ENCODE measurements at regions not wholly inside any gene's neighbourhood (a gene's known extent, or its start where the extent isn't known, plus 50 kb on each side); places are given as distances from the start of the nearest gene placed in this dataset.

GRCh38 chr3:170695486-170696064, 109.7 kb upstream of the SLC7A14 start (continued):
- TF ChIP-seq ZNF449 (CRISPR knock-in tag; IDR thresholded peaks at IDR 0.05) (no peak), MCM2 (IDR thresholded peaks at IDR 0.05; ENCODE audit: low read depth) (no peak), MCM3 (IDR thresholded peaks at IDR 0.05) (no peak), BRCA1 (IDR thresholded peaks at IDR 0.05) (no peak), BRCA1 (CRISPR knock-in tag; IDR thresholded peaks at IDR 0.05) (no peak)

GRCh38 chr3:170692720-170693119, 106.8 kb upstream of the SLC7A14 start:
- no peaks in the 10 kb centered on the region for H3K36me3 ChIP-seq (ENCODE audit: control insufficient read depth, insufficient read depth, low read length)
- no peaks in the 10 kb centered on the region for H3K9me3 ChIP-seq (replicated peaks; ENCODE audit: control insufficient read depth, insufficient read depth, low read depth, low read length)
- H2AFZ ChIP-seq (ENCODE audit: low read depth, low read length), result peak overlapping the region; percentile 64
- H3K27me3 ChIP-seq (ENCODE audit: control insufficient read depth in 2 of 2, insufficient read depth in 2 of 2, low read length in 2 of 2), result no peaks in the 10 kb centered on the region
- no peak overlapping the region for H3K9ac ChIP-seq (ENCODE audit: insufficient read depth in 1 of 2, low read depth in 2 of 2, low read length in 2 of 2)
- no peak overlapping the region for H3K4me2 ChIP-seq (ENCODE audit: insufficient read depth, low read length)
- in situ Hi-C loops (cut with MboI) (loop anchor here (5.0 to 10.0 kb wide), 2 partner anchors 115 to 268 kb away; no protein-coding TSS in a partner anchor), intact Hi-C loops (cut with micrococcal nuclease) (loop anchor here (2.0 to 10.0 kb wide), 4 partner anchors 34 to 198 kb away; no protein-coding TSS in a partner anchor)
- no peaks in the 10 kb centered on the region for H3K79me2 ChIP-seq (ENCODE audit: control insufficient read depth, insufficient read depth, low read length)
- DNase-seq (ENCODE audit: extremely low read depth in 1 of 4, low spot score in 3 of 4) (no peak), ATAC-seq (no peak), FAIRE-seq (no peak)
- 87% methylated on average over 2 of the region's 2 CpGs for WGBS (ENCODE audit: insufficient coverage, low coverage, missing lambda C conversion rate)
- ChIA-PET CTCF (ENCODE audit: low intra/inter-chr PET ratio) (no interaction called here), POLR2A (interaction anchor here (1.0 to 1.7 kb wide), 2 partner anchors 9 to 12 kb away, joined by 3 to 5 read pairs; no protein-coding TSS in a partner anchor)
- BruUV-seq (replicated peaks), result no TSS peak
- peaks cover 12 to 24% of the 10 kb centered on the region in 2 experiments for H3K4me1 ChIP-seq (replicated peaks in 1 of 2; ENCODE audit: control insufficient read depth in 2 of 2, insufficient read depth in 2 of 2, low read length in 2 of 2)
- no peaks in the 10 kb centered on the region for H3K9me1 ChIP-seq (ENCODE audit: control insufficient read depth, insufficient read depth, low read length)
- H3K27ac ChIP-seq (ENCODE audit: extremely low read depth, low read depth, low read length), result no peak overlapping the region
- TF ChIP-seq ATF3 (IDR thresholded peaks at IDR 0.05) (0 out of 2 replicates have a peak, but pooled peaks have one; percentile 24), ATF3 (CRISPR knock-in tag; conservative IDR thresholded peaks at IDR 0.05) (no peak), ZNF354B (CRISPR knock-in tag; IDR thresholded peaks at IDR 0.05) (no peak), FOSL1 (tag; conservative IDR thresholded peaks at IDR 0.05) (peak; percentile 58), ZNF644 (tag; IDR thresholded peaks at IDR 0.05; ENCODE audit: low read depth) (0 out of 2 replicates have a peak, but pooled peaks have one; percentile 42), ILK (tag; IDR thresholded peaks at IDR 0.05; ENCODE audit: borderline replicate concordance, low read depth) (no peak)
- no peak overlapping the region for H3K4me3 ChIP-seq
- no peaks in the 10 kb centered on the region for H4K20me1 ChIP-seq (replicated peaks; ENCODE audit: control insufficient read depth, insufficient read depth, low read length)

Measured in K562 (cell line).